B cell (primary cell): ENCODE measurements at regions not wholly inside any gene's neighbourhood (a gene's known extent, or its start where the extent isn't known, plus 50 kb on each side); places are given as distances from the start of the nearest gene placed in this dataset.

ENCODE experiments used
- EZH2 ChIP-seq: IDR thresholded peaks from 2 replicates; pipeline ENCODE4 v1.6.1; 2012; ENCODE audit warnings: borderline replicate concordance, low read depth, mild to moderate bottlenecking, moderate library complexity, low read length; ENCODE audit not compliant: insufficient read depth, poor library complexity, severe bottlenecking
- TF ChIP-seq, protein P1 (sequence below): fragments of 200-600 bp; IDR thresholded peaks from one replicate; pipeline ENCODE4 v1.8.0; 2022; ENCODE audit warnings: antibody characterized with exemption, mild to moderate bottlenecking

DNA sequence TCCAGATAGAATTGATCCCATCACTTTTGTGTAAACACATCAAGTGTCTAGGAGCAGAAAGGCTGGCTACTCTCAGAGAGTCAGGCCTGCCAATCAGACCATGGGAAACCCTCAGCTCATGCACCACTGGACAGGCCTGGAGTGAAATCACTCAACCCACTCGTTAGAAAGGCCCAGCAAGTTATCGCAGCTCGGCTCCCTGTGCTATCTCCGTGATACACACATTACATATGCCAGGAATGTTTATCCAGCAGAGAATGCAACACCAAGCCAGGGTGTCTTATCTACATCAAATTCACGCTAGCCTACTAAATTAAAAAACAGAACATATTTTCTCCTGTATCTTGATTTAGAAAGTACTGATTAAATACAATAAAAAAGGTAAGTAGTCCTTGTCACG, 232.4 kb upstream of the FOXQ1 start:
- TF ChIP-seq, protein P1, sequence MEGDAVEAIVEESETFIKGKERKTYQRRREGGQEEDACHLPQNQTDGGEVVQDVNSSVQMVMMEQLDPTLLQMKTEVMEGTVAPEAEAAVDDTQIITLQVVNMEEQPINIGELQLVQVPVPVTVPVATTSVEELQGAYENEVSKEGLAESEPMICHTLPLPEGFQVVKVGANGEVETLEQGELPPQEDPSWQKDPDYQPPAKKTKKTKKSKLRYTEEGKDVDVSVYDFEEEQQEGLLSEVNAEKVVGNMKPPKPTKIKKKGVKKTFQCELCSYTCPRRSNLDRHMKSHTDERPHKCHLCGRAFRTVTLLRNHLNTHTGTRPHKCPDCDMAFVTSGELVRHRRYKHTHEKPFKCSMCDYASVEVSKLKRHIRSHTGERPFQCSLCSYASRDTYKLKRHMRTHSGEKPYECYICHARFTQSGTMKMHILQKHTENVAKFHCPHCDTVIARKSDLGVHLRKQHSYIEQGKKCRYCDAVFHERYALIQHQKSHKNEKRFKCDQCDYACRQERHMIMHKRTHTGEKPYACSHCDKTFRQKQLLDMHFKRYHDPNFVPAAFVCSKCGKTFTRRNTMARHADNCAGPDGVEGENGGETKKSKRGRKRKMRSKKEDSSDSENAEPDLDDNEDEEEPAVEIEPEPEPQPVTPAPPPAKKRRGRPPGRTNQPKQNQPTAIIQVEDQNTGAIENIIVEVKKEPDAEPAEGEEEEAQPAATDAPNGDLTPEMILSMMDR, result no peak
- no peak for TF ChIP-seq EZH2
